K562 (cell line): ENCODE measurements at regions not wholly inside any gene's neighbourhood (a gene's known extent, or its start where the extent isn't known, plus 50 kb on each side); places are given as distances from the start of the nearest gene placed in this dataset.
A peak's percentile ranks its signal among the peaks of the same experiment; 100 is the strongest.

ENCODE experiments used
- CHD4 ChIP-seq: fragments of 200-600 bp; sonication (generic); IDR thresholded peaks from 3 replicates; pipeline ENCODE4 v1.6.1; 2012; ENCODE audit warnings: low read depth, mild to moderate bottlenecking, mixed read lengths, low read length, inconsistent platforms; ENCODE audit not compliant: insufficient read depth, insufficient replicate concordance, poor library complexity, severe bottlenecking
- TF ChIP-seq, protein P1 (sequence below), 2 experiments: fragments of 450-650 bp; formaldehyde crosslinking in 1 of 2; IDR thresholded peaks; 2 replicates each; pipeline versions ENCODE4 v1.4.0 to v1.6.1; 2014 to 2020; ENCODE audit warnings: mild to moderate bottlenecking in 2 of 2, borderline replicate concordance in 1 of 2, low read depth in 1 of 2

DNA sequence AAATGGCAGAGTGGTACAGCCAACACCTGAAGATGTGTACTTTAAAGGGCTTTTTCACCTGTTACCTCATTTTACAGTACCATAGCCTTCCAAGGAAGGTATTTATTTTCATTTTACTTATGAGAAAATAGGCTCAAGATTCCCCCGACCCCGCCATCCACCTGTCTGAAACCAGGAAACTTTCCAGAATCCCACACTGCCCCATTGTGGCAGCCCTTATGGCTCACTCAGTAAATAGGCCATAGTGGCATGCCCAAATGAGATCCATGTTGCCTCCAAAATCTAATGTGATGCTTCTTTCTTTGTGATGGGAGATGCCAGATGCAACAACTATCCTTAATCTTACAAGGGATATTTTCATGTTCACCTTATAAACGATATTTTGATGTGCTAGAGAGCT, 97.8 kb downstream of the EBNA1BP2 start (continued):
- TF ChIP-seq, protein P1, sequence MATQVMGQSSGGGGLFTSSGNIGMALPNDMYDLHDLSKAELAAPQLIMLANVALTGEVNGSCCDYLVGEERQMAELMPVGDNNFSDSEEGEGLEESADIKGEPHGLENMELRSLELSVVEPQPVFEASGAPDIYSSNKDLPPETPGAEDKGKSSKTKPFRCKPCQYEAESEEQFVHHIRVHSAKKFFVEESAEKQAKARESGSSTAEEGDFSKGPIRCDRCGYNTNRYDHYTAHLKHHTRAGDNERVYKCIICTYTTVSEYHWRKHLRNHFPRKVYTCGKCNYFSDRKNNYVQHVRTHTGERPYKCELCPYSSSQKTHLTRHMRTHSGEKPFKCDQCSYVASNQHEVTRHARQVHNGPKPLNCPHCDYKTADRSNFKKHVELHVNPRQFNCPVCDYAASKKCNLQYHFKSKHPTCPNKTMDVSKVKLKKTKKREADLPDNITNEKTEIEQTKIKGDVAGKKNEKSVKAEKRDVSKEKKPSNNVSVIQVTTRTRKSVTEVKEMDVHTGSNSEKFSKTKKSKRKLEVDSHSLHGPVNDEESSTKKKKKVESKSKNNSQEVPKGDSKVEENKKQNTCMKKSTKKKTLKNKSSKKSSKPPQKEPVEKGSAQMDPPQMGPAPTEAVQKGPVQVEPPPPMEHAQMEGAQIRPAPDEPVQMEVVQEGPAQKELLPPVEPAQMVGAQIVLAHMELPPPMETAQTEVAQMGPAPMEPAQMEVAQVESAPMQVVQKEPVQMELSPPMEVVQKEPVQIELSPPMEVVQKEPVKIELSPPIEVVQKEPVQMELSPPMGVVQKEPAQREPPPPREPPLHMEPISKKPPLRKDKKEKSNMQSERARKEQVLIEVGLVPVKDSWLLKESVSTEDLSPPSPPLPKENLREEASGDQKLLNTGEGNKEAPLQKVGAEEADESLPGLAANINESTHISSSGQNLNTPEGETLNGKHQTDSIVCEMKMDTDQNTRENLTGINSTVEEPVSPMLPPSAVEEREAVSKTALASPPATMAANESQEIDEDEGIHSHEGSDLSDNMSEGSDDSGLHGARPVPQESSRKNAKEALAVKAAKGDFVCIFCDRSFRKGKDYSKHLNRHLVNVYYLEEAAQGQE (IDR thresholded peaks at IDR 0.05; ENCODE audit: borderline replicate concordance) = peak; percentile 10; the same call in 1 of the 2 replicates
- TF ChIP-seq, protein P1 (CRISPR knock-in tag; IDR thresholded peaks at IDR 0.05; ENCODE audit: low read depth) = no peak
- no peak for TF ChIP-seq CHD4
